NOMO-1 treated with dmso at 0.1 percent for 144 hours (cell line): ENCODE measurements at regions not wholly inside any gene's neighbourhood (a gene's known extent, or its start where the extent isn't known, plus 50 kb on each side); places are given as distances from the start of the nearest gene placed in this dataset.
A peak's percentile ranks its signal among the peaks of the same experiment; 100 is the strongest.

Source experiments
- DNase-seq: peaks from one replicate; lab custom pipeline; 2025; ENCODE audit not compliant: unreplicated experiment; lab: John Stamatoyannopoulos, UW

GRCh38 chr12:89289720-89290119 lies 62.6 kb downstream of the DUSP6 start:
- DNase-seq: no peak

DNA sequence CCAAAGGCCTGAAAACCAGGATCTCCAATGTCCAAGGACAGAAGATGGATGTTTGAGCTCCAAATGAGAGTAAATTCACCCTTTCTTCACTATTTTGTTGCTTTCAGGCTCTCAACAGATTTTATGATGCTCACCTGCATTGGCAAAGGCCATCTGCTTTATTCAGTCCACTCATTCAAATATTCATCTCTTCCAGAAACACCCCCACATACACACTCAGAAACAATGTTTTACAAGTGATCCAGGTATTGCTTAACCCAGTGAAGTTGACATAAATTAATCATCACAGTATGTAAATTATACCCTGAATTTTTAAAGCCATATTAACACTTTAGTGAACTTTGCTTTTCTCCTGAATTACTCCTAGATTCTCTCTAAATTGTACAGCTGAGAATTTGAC lies 63.3 kb downstream of the DUSP6 start:
- DNase-seq: no peak

GRCh38 chr12:89286501-89286900 lies 65.8 kb downstream of the DUSP6 start:
- DNase-seq: no peak

GRCh38 chr12:89281539-89281867 lies 70.8 kb downstream of the DUSP6 start:
- DNase-seq: no peak

DNA sequence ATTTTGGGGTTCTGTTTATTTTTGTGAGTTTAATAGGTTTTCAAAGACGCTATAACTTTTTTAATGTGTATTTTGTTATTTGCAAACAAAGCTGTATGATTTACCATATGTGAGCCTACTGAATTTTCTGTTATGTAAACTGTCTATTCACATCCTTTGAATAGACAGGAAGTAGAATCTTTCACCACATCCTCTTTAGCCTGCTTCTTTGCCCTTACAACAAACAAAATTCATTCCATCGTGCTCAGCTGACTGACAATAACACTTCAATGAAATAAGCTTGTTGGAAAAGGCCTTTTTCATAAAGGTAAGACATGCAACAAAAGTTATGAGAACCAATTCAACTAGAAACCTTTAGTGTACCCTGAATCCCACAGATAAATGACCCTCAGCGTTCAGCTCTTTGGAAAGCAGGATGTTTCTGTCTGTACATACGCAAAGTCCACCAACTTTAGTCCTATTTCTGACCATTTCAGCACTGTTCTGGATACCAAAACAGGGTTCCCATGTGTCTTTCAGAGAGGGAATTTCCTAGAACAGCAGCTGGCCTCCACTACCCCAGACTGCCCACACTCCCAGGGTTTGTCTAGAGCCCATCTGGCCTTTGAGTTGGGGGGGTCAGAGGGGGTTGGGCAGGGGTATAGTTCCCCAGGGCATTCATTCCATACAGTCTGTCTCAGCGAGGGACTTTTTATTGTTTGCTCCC lies 71.3 kb downstream of the DUSP6 start:
- DNase-seq: no peak

DNA sequence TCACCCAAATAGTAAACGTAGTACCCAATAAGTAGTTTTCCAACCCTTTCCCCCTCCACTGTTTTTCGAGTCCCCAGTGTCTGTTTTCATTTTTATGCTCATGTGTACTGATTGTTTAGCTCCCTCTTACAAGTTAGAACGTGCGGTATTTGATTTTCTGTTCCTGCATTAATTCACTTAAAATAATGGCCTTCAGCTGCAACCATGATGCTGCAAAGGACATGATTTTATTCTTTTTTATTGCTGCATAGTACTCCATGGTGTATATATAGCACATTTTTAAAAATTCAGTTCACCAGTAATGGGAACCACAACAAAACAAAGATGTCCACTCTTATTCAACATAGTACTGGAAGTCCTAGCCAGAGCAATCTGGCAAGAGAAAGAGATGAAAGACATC lies 72.8 kb downstream of the DUSP6 start:
- no peak for DNase-seq

GRCh38 chr12:89278862-89279261 lies 73.4 kb downstream of the DUSP6 start:
- no peak for DNase-seq

GRCh38 chr12:89278169-89278568 lies 74.1 kb downstream of the DUSP6 start:
- no peak for DNase-seq

- DNase-seq: no peak
These were observed 75.4 kb downstream of the DUSP6 start for GRCh38 chr12:89276860-89277259.

GRCh38 chr12:89273525-89273924 lies 78.8 kb downstream of the DUSP6 start:
- no peak for DNase-seq

DNA sequence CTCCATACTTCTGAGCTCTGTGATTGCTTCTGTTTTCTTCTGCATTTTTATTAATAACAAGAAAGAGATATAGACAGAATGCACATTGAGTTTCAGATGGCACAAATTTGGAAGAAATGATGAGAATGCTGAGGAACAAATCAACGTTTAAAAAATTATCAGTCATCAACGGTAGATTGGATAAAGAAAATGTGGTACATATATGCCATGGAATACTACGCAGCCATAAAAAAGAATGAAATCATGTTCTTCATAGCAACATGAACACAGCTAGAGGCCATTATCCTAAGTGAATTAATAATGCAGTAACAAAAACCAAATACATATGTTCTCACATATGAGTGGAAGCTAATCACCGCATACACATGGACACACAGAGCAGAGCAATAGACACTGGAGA lies 81.8 kb downstream of the DUSP6 start:
- DNase-seq: no peak

GRCh38 chr12:89269174-89269573 lies 83.1 kb downstream of the DUSP6 start:
- no peak for DNase-seq

- DNase-seq: no peak
These were observed 84.9 kb downstream of the DUSP6 start for GRCh38 chr12:89267404-89267803.

GRCh38 chr12:89266574-89267188 lies 85.6 kb downstream of the DUSP6 start:
- DNase-seq: peak; percentile 45

GRCh38 chr12:89264837-89265236 lies 87.5 kb downstream of the DUSP6 start:
- no peak for DNase-seq

DNA sequence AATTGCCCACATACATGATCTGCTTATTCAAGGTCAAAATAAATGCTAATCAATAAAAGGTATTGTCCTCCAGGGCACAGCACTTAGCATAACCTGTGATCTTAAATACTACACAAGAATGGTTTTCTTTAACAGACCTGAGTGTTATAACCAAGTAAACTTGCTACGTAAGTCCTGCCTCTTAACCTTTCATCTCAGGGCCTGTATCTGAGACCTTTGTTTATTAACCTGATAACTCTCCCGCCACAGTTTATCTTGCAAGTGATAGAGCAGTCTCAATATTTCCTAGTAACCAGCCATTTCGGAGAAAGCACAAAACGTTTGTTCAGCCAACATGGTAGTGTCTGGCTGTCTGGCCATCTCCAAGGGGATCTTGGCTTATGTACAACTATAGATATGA lies 88.4 kb downstream of the DUSP6 start:
- DNase-seq: no peak

GRCh38 chr12:89262855-89263552 lies 89.3 kb downstream of the DUSP6 start:
- DNase-seq: no peak

- DNase-seq: no peak
These were observed 90.3 kb downstream of the DUSP6 start for GRCh38 chr12:89261982-89262381.

DNA sequence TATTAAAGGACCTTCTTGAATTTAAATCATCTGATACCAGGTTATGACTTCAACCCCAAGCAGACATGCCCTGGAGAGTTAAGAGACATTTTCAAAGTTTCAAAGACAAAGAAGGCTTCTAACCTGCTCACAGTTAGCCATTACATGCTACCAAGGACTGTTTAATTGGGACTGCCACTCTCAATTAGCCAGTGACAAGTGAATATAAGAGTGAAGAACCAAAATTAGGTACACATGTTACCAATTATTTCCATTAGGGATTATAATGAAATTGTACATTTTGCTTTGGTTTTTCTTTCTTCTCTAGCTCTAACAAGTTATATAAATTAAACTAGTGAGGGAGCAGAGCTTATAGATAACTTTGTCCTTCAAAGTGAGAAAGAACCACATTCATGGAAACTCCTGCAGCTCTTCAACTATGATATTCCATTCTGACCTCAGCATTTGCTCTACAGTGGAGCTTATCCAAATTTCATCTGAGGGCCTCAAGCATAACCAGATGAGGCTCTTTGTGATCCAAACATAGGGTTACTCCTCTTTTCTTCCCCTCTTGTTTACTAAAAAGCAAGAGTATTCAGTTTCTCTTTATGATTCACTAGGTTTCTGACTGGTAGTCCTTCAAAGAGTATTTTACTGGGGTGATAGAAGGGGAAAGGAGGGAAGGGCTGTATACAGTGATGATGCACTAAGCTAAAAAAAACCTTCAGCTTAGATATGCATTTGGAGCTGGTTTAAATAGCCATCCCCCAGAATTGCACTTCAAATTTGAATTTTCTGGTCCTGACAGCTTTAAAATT lies 91.3 kb downstream of the DUSP6 start:
- no peak for DNase-seq

DNA sequence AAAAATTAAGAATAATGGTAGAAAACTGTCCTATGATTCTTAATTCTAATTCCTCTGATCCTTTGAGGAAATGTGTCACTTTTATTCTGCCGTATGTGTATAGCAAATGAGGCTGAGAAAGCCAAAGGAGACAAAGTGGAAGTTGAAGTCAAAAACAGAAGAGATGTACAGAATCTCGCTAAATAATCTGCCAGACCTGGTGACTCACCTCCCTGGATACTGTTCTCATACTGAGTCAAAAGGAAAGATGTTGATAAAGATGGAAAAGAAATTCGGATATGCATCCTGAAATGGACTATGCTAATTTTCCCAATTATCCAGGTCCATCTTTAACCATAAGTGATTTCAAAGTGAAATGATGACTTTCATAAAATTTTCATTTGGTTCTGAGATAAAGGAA lies 92.5 kb downstream of the DUSP6 start:
- DNase-seq: no peak

- DNase-seq: no peak
These were observed 93.9 kb downstream of the DUSP6 start for GRCh38 chr12:89258240-89258969.
